MM.1S (cell line): ENCODE measurements at regions not wholly inside any gene's neighbourhood (a gene's known extent, or its start where the extent isn't known, plus 50 kb on each side); places are given as distances from the start of the nearest gene placed in this dataset.

Experiments
- EZH2phosphoT487 ChIP-seq: fragments of 300-600 bp; sonication (generic); IDR thresholded peaks from 2 replicates; pipeline ENCODE4 v1.6.1; 2018; ENCODE audit warnings: antibody characterized with exemption, low read length
- TF ChIP-seq, protein P1 (sequence below): fragments of 300-600 bp; sonication (generic); IDR thresholded peaks from 2 replicates; pipeline ENCODE4 v1.5.1; 2016; ENCODE audit warnings: antibody characterized with exemption, low read length, mixed read lengths

DNA sequence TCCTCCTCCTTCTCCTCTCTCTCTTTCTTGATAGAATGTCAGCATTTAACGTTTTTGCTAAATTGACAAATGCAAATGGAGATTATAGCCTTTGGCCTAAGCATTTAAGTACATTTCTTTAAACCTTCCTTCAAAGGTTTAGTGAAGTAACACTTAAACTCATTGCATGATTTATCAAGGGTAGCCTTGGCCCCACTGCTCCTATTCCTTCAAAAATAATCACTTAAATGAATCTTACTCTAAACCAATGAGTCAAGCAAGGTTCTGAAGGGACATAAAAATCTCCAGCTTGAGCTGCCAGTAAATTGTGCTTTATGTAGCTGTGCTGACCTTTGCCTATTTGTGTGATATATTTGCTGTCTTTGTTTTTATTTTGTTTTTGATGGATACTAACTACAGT is 358.5 kb upstream of the AKR1E2 start:
- TF ChIP-seq, protein P1, sequence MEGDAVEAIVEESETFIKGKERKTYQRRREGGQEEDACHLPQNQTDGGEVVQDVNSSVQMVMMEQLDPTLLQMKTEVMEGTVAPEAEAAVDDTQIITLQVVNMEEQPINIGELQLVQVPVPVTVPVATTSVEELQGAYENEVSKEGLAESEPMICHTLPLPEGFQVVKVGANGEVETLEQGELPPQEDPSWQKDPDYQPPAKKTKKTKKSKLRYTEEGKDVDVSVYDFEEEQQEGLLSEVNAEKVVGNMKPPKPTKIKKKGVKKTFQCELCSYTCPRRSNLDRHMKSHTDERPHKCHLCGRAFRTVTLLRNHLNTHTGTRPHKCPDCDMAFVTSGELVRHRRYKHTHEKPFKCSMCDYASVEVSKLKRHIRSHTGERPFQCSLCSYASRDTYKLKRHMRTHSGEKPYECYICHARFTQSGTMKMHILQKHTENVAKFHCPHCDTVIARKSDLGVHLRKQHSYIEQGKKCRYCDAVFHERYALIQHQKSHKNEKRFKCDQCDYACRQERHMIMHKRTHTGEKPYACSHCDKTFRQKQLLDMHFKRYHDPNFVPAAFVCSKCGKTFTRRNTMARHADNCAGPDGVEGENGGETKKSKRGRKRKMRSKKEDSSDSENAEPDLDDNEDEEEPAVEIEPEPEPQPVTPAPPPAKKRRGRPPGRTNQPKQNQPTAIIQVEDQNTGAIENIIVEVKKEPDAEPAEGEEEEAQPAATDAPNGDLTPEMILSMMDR, result no peak
- no peak for TF ChIP-seq EZH2phosphoT487
